NCI-H526 treated with DMSO at 0.1 percent for 48 hours (cell line): ENCODE measurements at regions not wholly inside any gene's neighbourhood (a gene's known extent, or its start where the extent isn't known, plus 50 kb on each side); places are given as distances from the start of the nearest gene placed in this dataset.
"Not testable (repeated sequence)": the region's sequence is repeated elsewhere in the genome, so short reads cannot be mapped to it uniquely, and the experiment has no call there.

ENCODE experiments used
- DNase-seq: peaks from one replicate; lab custom pipeline; 2025; lab: John Stamatoyannopoulos, UW

DNA sequence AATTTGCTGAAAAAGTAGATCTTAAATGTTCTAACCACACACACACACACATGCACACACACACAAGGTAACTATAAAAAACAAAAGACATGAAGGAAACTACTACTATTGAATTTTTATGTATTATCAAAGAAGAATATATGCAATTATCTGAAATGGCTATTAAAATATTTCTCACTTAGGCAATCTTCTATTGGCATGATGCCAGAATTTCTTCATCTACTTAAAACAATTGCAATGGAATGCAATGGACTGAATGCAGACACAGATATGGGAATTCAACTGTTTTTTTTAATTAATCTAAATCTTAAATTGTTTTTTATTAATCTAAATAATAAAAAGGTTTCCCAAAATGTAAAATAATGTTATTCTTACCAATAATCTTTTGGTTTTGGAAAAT, 152.6 kb upstream of the SMLR1 start:
- DNase-seq, result no peak

GRCh38 chr6:130675072-130675471, 152.1 kb upstream of the SMLR1 start:
- no peak for DNase-seq

DNA sequence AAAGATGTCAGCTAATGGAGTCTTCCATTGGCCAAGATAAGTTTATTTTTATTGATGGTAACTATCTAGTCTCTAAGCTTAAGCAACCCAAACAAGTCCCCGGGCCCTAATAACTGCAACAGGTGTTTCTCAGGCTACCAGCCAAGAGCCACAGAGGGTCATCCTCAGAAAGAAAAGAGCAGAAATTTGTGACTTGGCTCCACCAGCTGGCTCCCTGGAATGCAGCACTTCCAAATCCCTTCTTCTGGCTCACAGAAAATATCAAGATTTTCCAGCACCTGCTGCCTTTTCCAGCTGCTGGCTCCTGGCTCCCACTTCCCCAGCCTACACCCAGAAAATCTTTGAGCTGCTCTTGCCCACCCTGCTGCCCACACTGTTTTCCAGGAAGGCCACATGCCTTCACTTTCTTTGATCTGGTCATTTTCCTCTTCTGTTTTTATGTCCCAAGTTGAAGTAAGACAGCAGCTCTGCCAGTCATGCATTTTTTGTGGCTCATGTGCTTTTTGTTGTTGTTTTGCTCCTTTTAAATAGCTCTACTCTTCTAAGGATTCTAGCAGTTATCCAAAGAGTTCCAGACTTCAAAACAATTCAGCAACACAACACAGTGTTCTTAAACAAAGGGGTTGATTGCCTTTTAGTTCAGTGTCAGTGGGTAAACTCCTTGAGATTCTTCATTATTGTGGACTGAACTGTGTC, 151.0 kb upstream of the SMLR1 start:
- DNase-seq, result no peak

GRCh38 chr6:130676773-130677144, 150.4 kb upstream of the SMLR1 start:
- DNase-seq, result no peak

DNA sequence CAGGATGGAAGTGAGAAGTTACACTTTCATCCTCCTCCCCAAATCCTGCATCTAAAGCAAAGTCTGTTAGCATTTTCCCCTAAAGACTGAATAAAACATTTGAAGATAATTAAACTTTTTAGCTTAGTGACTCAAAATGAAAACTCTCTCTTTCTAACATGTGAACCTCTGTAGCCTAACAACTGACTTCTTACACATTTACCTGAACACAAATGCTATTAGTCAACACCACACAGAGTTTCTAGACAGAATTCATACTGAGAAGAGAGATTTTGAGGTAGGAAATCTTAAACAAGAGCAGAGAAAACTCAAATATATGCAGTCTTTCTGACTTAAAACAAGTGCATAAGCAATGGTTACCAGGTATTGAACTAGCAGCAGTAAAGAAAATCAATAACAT, 149.9 kb upstream of the SMLR1 start:
- DNase-seq, result no peak

GRCh38 chr6:130677766-130678165, 149.4 kb upstream of the SMLR1 start:
- no peak for DNase-seq

DNA sequence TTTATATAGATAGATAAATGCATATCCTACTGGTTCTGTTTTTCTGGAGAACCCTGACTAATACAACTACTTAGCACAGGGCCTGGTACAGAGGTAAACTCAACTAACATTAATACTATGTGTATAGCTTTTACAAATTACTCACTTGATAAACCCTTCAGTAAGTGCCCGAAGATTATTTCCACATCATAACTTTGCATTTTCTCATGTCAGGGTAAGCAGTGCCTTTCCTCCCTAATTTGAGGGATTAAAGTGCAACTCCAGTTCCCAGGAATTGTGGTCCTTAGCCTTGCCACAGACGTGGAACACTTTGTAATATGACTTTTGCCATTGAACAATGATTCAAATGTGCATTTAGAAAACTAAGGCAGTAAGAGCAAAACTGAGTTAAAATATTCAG, 147.5 kb upstream of the SMLR1 start:
- no peak for DNase-seq

- DNase-seq, result no peak
Measured at GRCh38 chr6:130680116-130680515, 147.1 kb upstream of the SMLR1 start.

- DNase-seq, result no peak
Measured at GRCh38 chr6:130681028-130681427, 146.2 kb upstream of the SMLR1 start.

DNA sequence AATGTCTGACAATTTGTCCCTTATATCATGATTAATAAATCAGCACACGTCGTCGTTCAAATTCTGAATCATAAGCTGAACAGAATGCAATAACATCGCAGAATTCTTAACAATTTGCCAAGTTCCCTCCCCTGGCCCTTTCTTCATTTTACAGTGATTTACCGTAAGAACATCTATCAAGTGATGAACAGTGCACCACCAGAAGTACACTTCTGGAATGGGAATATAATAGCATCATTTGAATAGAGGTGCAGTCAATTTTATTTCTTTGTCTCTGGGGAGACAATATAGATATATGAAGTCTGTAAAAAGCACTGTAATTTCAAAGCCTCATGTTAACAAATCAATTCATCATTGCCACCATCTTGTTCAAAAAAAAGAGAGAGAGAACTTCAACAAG, 145.1 kb upstream of the SMLR1 start:
- DNase-seq, result no peak

DNA sequence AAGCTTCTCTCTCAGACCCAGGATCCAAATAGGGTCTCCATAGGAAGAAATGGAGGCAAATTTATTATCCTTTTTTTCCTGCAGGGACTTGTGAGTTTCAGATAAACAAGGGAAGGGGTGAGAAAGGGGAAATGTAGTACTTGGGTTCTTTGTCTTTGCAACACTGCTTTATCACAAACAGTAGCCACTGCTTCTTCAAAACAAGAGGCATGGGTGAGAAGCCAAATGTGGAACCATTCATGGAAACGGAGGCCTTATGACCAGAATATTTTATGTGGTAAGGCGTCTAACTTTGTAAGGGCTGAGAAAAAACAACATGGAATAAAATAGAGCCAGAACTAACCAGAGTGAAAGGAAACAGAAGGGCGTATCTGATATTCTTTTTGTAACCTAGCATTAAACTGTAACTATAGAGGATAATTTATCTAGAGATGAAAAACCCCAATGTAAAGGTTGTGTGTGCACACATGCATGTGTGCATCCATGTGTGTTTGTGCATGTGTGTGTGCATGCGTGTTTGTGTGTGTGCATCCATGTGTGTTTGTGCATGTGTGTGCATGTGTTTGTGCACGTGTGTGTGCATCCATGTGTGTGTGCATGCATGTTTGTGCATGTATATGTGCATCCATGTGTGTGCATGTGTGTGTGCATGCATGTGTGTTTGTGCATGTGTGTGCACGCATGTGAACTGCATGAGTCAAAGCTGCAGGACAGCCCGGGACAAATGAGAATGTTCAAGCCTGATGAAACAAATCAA, 143.3 kb upstream of the SMLR1 start:
- DNase-seq, result no peak

GRCh38 chr6:130692659-130693058, 134.5 kb upstream of the SMLR1 start:
- DNase-seq, result no peak

DNA sequence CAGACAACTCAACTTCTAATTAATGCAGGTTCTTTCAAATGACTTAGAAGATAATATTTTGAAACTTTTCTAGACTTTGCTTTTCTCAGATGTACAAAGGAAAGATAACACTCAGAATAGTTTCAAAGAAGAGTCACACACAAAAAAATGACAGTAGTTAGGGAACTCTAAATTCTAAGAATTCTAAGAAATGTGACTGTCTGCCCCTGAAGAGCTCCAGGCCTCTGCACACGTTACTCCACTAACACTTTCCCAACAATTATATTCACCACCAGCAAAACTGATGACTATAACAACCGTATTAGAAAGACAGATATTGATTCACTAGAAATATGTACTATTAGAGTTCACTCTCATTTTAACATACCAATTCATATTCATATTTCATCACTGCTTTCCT, 133.3 kb upstream of the SMLR1 start:
- DNase-seq, result no peak

GRCh38 chr6:130694606-130695005, 132.6 kb upstream of the SMLR1 start:
- no peak for DNase-seq

DNA sequence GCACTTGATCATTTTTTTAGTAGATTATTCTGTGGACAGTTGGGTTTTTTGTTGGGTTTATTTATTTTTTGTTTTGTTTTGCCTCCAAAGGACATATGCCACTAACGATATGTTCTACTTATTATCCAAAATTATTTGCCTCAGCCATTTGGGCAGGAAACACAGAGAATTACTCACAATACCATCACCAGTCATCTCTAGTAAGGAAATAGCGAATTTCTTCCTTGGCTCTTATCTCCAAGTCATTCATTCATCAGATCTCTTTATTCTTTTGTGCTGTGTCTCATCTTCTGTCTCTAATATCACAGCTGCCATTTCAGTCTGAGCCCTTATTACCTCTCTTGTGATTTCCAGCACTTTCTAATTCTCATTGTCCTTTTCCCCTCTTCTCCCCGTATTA, 130.4 kb upstream of the SMLR1 start:
- DNase-seq, result no peak

DNA sequence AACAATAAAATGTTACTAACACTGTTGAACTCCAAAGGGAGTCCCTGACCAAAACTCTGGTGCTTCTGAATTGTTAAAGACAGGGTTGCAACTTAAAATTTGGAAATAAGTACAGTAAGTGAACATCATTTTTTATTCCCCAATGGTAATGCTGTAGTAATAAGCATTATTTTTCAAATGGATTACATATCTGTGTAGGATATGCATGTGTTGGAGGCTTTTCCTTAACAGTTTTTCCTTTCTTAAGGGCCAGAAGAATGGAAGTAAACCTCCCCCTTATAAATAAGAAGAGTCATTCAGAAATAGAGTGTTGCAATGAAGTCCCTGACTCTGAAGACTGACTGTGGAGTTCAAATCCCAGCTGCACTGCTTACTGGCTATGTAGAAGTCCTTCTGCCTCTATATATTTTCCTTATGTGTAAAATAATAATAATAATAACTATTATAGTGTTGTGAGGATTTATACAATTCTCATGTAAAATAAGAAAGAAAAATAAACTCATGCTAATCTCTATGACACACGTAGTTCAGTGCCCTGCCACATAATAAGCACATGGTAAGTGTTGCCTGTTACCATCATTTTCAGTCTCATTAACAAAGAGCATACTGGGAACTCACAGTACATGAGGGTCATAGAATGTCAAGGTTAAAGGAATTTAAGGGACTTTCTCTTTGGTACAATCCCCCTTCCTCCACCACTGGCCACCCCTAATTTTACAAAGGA, 129.8 kb upstream of the SMLR1 start:
- no peak for DNase-seq

GRCh38 chr6:130697995-130698535, 129.1 kb upstream of the SMLR1 start:
- no peak for DNase-seq

- DNase-seq, result no peak
Measured at GRCh38 chr6:130699742-130700141, 127.5 kb upstream of the SMLR1 start.

DNA sequence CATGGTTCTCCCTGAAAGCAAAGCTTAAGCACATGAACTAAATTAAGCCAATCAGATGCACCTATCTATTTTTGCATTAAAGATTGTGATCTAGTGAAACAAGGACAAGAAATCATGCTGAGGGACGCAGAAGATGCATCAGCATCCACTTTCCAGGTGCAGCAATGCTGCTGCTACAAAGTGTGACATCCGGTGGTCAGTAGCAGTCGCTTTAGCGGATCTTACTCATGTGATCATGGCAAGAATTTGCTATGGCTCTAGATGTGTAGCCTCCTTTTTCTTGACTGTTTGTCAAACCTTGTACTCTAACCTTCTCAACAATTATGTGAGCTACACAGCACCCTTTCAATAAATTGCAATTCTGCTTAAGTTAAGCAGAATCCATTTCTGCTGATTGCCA, 126.8 kb upstream of the SMLR1 start:
- DNase-seq, result no peak

DNA sequence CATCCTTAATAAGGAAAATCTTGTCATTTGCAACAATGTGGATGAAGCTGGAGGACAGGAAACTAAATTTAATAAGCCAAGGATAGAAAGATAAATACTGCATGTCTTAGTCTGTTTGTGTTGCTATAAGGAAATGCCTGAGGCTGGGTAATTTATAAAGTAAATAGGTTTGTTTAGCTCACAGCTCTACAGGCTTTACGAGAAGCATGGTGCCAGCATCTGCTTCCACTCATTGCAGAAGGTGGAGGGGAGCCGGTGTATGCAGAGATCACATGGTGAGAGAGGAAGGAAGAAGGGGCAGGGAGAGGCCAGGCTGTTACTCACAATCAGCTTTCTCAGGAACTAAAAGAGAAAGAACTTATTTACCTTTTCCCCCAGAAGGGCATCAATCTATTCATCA, 118.9 kb upstream of the SMLR1 start:
- DNase-seq, result no peak

DNA sequence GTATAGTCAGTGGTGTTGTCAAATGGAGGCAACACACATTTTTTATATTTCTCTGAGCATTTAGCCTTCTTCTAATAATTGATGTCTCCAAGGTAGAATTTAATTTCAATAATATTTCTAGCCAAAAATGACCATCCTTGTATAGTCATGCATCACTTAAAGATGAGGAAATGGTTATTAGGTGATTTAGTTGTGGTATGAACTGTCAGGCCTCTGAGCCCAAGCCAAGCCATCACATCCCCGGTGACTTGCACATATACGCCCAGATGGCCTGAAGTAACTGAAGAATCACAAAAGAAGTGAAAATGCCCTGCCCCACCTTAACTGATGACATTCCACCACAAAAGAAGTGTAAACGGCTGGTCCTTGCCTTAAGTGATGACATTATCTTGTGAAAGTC, 115.6 kb upstream of the SMLR1 start:
- not testable (repeated sequence) for DNase-seq

- no peak for DNase-seq
Measured at GRCh38 chr6:130713144-130713543, 114.1 kb upstream of the SMLR1 start.

DNA sequence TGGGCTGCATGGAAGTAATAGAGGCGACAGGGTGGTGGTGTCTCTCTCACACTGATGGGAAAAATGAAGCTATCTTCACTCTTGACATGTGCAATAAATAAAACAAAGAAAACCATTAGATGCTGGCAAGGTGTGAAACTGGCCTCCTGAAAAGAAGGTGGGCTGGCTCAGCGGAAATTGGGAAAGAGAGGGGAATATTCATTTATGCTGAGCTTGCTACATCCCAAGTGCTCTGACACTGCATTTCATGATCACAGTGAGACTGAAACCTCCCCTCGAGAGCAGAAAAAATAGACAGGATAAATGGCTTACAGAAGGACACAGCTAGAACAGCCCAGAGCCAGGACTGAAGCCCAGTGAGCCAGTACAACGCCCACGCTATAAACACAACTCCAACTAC, 112.1 kb upstream of the SMLR1 start:
- DNase-seq, result no peak
